ENCODE measurements at regions not wholly inside any gene's neighbourhood (a gene's known extent, or its start where the extent isn't known, plus 50 kb on each side); places are given as distances from the start of the nearest gene placed in this dataset.

GRCh38 chr10:131678613-131679012, 222.2 kb upstream of the PPP2R2D start:
- intact Hi-C loops (cut with DNase I), result no loop called here
- no peak for DNase-seq
- TF ChIP-seq POLR2A (IDR thresholded peaks at IDR 0.05) (no peak), CTCF (IDR thresholded peaks at IDR 0.05) (no peak)

GRCh38 chr10:131679926-131680325, 220.9 kb upstream of the PPP2R2D start:
- WGBS, 2 donors, result 59 to 87% methylated on average over 3 to 6 of the region's 6 CpGs
- intact Hi-C loops (cut with DNase I), result no loop called here
- no peak for DNase-seq
- Histone ChIP-seq H3K36me3 (no peaks in the 10 kb centered on the region), H3K27ac (no peak overlapping the region), H3K27me3 (no peaks in the 10 kb centered on the region), H3K4me3 (replicated peaks in 1 of 3) (no peak overlapping the region), H3K4me1 (no peaks in the 10 kb centered on the region), H3K9me3 (no peaks in the 10 kb centered on the region)
- TF ChIP-seq POLR2A (IDR thresholded peaks at IDR 0.05) (no peak), CTCF (IDR thresholded peaks at IDR 0.05) (no peak)

More at GRCh38 chr10:131678613-131679012, 222.2 kb upstream of the PPP2R2D start:
- Histone ChIP-seq H3K4me3 (replicated peaks in 1 of 3) (no peak overlapping the region), H3K27me3 (no peaks in the 10 kb centered on the region), H3K4me1 (no peaks in the 10 kb centered on the region), H3K36me3 (no peaks in the 10 kb centered on the region), H3K9me3 (no peaks in the 10 kb centered on the region), H3K27ac (no peak overlapping the region)
- 84 to 90% methylated on average over 6 to 7 of the region's 7 CpGs for WGBS, 2 donors

- 70 to 72% methylated on average over 5 to 7 of the region's 7 CpGs for WGBS, 2 donors
- TF ChIP-seq CTCF (IDR thresholded peaks at IDR 0.05) (no peak), POLR2A (IDR thresholded peaks at IDR 0.05) (no peak)
- no peaks in the 10 kb centered on the region for H3K9me3 ChIP-seq
- H3K4me1 ChIP-seq, result no peaks in the 10 kb centered on the region
- no peak overlapping the region for H3K27ac ChIP-seq
- H3K36me3 ChIP-seq, result no peaks in the 10 kb centered on the region
- no peak for DNase-seq
- intact Hi-C loops (cut with DNase I), result no loop called here
- no peaks in the 10 kb centered on the region for H3K27me3 ChIP-seq
- no peak overlapping the region for H3K4me3 ChIP-seq (replicated peaks in 1 of 3)
Measured at GRCh38 chr10:131681122-131681521, 219.7 kb upstream of the PPP2R2D start.

- no peaks in the 10 kb centered on the region for H3K4me1 ChIP-seq
- H3K27ac ChIP-seq, result no peak overlapping the region
- H3K36me3 ChIP-seq, result no peaks in the 10 kb centered on the region
- TF ChIP-seq POLR2A (IDR thresholded peaks at IDR 0.05), result no peak
- no peak for TF ChIP-seq CTCF (IDR thresholded peaks at IDR 0.05)
- intact Hi-C loops (cut with DNase I), result no loop called here
- no peak overlapping the region for H3K4me3 ChIP-seq (replicated peaks in 1 of 3)
- H3K27me3 ChIP-seq, result no peaks in the 10 kb centered on the region
- 90 to 92% methylated on average over 8 to 12 of the region's 12 CpGs for WGBS, 2 donors
- no peaks in the 10 kb centered on the region for H3K9me3 ChIP-seq
- no peak for DNase-seq
Measured at GRCh38 chr10:131681656-131682055, 219.2 kb upstream of the PPP2R2D start.

- DNase-seq, result no peak
- no peak overlapping the region for H3K4me3 ChIP-seq (replicated peaks in 1 of 3)
- intact Hi-C loops (cut with DNase I), result no loop called here
- no peaks in the 10 kb centered on the region for H3K36me3 ChIP-seq
- no peak overlapping the region for H3K27ac ChIP-seq
- TF ChIP-seq POLR2A (IDR thresholded peaks at IDR 0.05), result no peak
- H3K4me1 ChIP-seq, result no peaks in the 10 kb centered on the region
- no peaks in the 10 kb centered on the region for H3K27me3 ChIP-seq
- WGBS, 2 donors, result 81 to 86% methylated on average over 20 of the region's 20 CpGs
- no peaks in the 10 kb centered on the region for H3K9me3 ChIP-seq
Measured at GRCh38 chr10:131682271-131682962, 218.4 kb upstream of the PPP2R2D start.

All from thyroid gland (tissue), 4 donors.